Chondrocyte (in vitro differentiated cells): ENCODE measurements at regions not wholly inside any gene's neighbourhood (a gene's known extent, or its start where the extent isn't known, plus 50 kb on each side); places are given as distances from the start of the nearest gene placed in this dataset.

Source experiments
- DNase-seq: peaks from one replicate; pipeline ENCODE4 v3.0.0; 2021; ENCODE audit warnings: mixed read lengths, low spot score
- H3K27ac Mint-ChIP-seq: one replicate; pipeline ENCODE4 v1.8.0; 2021; ENCODE audit warnings: mild to moderate bottlenecking, moderate library complexity, mixed read lengths; ENCODE audit not compliant: unreplicated experiment
- H3K27me3 Mint-ChIP-seq: 2 replicates; pipeline ENCODE4 v1.8.0; 2021; ENCODE audit warnings: low read depth, mixed read lengths
- H3K36me3 Mint-ChIP-seq: 2 replicates; pipeline ENCODE4 v1.8.0; 2021; ENCODE audit warnings: low read depth, mixed read lengths
- H3K4me1 Mint-ChIP-seq: 2 replicates; pipeline ENCODE4 v1.8.0; 2021; ENCODE audit warnings: low read depth, mild to moderate bottlenecking, mixed read lengths
- H3K4me3 Mint-ChIP-seq: one replicate; pipeline ENCODE4 v1.8.0; 2021; ENCODE audit warnings: mild to moderate bottlenecking, moderate library complexity, mixed read lengths; ENCODE audit not compliant: unreplicated experiment
- H3K9me3 Mint-ChIP-seq: 2 replicates; pipeline ENCODE4 v1.8.0; 2021; ENCODE audit warnings: low read depth, mixed read lengths
- CTCF ChIP-seq: fragments of 200-600 bp; sonication (generic); IDR thresholded peaks from 2 replicates; pipeline ENCODE4 v1.5.0; 2021; ENCODE audit warnings: antibody characterized with exemption, mild to moderate bottlenecking, moderate library complexity

- DNase-seq = no peak
- Mint-ChIP-seq H3K36me3 (peaks cover 1% of the 10 kb centered on the region), H3K27me3 (no peaks in the 10 kb centered on the region), H3K4me3 (no peak overlapping the region), H3K4me1 (peaks cover 15% of the 10 kb centered on the region), H3K27ac (no peak overlapping the region), H3K9me3 (peaks cover 12% of the 10 kb centered on the region)
- no peak for TF ChIP-seq CTCF
Observed at GRCh38 chr14:80055226-80055625, 156.1 kb downstream of the DIO2 start.

- TF ChIP-seq CTCF = no peak
- Mint-ChIP-seq H3K4me3 (no peak overlapping the region), H3K27me3 (no peaks in the 10 kb centered on the region), H3K9me3 (peaks cover 10% of the 10 kb centered on the region), H3K4me1 (peaks cover 11% of the 10 kb centered on the region), H3K27ac (no peak overlapping the region), H3K36me3 (no peaks in the 10 kb centered on the region)
- DNase-seq = no peak
Observed at GRCh38 chr14:80054020-80054419, 157.3 kb downstream of the DIO2 start.

- TF ChIP-seq CTCF = no peak
- Mint-ChIP-seq H3K4me3 (no peak overlapping the region), H3K27ac (no peak overlapping the region), H3K36me3 (peaks cover under 1% of the 10 kb centered on the region), H3K9me3 (peaks cover 12% of the 10 kb centered on the region), H3K4me1 (no peaks in the 10 kb centered on the region), H3K27me3 (no peaks in the 10 kb centered on the region)
- no peak for DNase-seq
Observed at GRCh38 chr14:80049055-80049454, 162.2 kb downstream of the DIO2 start.

- Mint-ChIP-seq H3K4me3 (no peak overlapping the region), H3K4me1 (no peaks in the 10 kb centered on the region), H3K27ac (no peak overlapping the region), H3K27me3 (no peaks in the 10 kb centered on the region), H3K9me3 (peaks cover 21% of the 10 kb centered on the region), H3K36me3 (peaks cover 2% of the 10 kb centered on the region)
- no peak for TF ChIP-seq CTCF
- DNase-seq = no peak
Observed at GRCh38 chr14:80047761-80048160, 163.5 kb downstream of the DIO2 start.

- Mint-ChIP-seq H3K36me3 (peaks cover 2% of the 10 kb centered on the region), H3K27me3 (peaks cover 2% of the 10 kb centered on the region), H3K9me3 (peaks cover 5% of the 10 kb centered on the region), H3K4me3 (no peak overlapping the region), H3K4me1 (no peaks in the 10 kb centered on the region), H3K27ac (no peak overlapping the region)
- no peak for DNase-seq
- TF ChIP-seq CTCF = no peak
Observed at GRCh38 chr14:80037349-80037748, 174.0 kb downstream of the DIO2 start.
